ENCODE measurements at regions not wholly inside any gene's neighbourhood (a gene's known extent, or its start where the extent isn't known, plus 50 kb on each side); places are given as distances from the start of the nearest gene placed in this dataset.

GRCh38 chr1:117685936-117686806, 80.3 kb downstream of the TENT5C start:
- no peaks in the 10 kb centered on the region for H3K9me3 ChIP-seq (ENCODE audit: control insufficient read depth, low read length)
- no peak overlapping the region for H3K4me2 ChIP-seq (ENCODE audit: low read length, poor library complexity, severe bottlenecking)
- H3K27ac ChIP-seq (ENCODE audit: low read length, poor library complexity, severe bottlenecking) = no peak overlapping the region
- peak overlapping the region in 1 of 2 experiments; percentile 45 for H3K14ac ChIP-seq (ENCODE audit: low read length in 2 of 2)
- peak overlapping the region; percentile 13 to 75 for H3K18ac ChIP-seq (ENCODE audit: low read depth in 1 of 2, low read length in 2 of 2)
- peak overlapping the region; percentile 5 for H4K91ac ChIP-seq (ENCODE audit: low read length)
- no peak overlapping the region for H2AK5ac ChIP-seq (ENCODE audit: low read length, severe bottlenecking)
- no peak overlapping the region for H2BK120ac ChIP-seq (ENCODE audit: low read depth, low read length)
- H3K4me1 ChIP-seq (ENCODE audit: control insufficient read depth, insufficient read depth, low read depth, low read length) = peaks cover 6% of the 10 kb centered on the region
- H3K23ac ChIP-seq (ENCODE audit: low read length in 2 of 2) = no peak overlapping the region
- WGBS = 84% methylated on average over 5 of the region's 6 CpGs
- H2BK12ac ChIP-seq (ENCODE audit: low read length in 2 of 2) = peak overlapping the region; percentile 32 to 64
- no peak overlapping the region for H2BK5ac ChIP-seq (ENCODE audit: low read depth, low read length, poor library complexity, severe bottlenecking)
- no peak overlapping the region for H3K9ac ChIP-seq (ENCODE audit: low read length)
- peak overlapping the region; percentile 1 for H2BK15ac ChIP-seq (ENCODE audit: low read depth, poor library complexity, severe bottlenecking)
- H3K4ac ChIP-seq (ENCODE audit: low read depth in 1 of 2, low read length in 2 of 2) = no peak overlapping the region
- H3K4me3 ChIP-seq (ENCODE audit: insufficient read depth in 1 of 2, low read depth in 1 of 2, low read length in 2 of 2) = no peak overlapping the region
- DNase-seq = no peak
- no peak overlapping the region for H4K8ac ChIP-seq (ENCODE audit: low read length)
- no peak overlapping the region for H2AFZ ChIP-seq (ENCODE audit: low read depth, low read length)
- peaks cover 3 to 17% of the 10 kb centered on the region in 2 experiments for H3K27me3 ChIP-seq (ENCODE audit: control insufficient read depth in 1 of 2, insufficient read depth in 1 of 2, low read length in 2 of 2)
- no peaks in the 10 kb centered on the region for H3K79me1 ChIP-seq (replicated peaks; ENCODE audit: low read length, poor library complexity, severe bottlenecking)
- no peaks in the 10 kb centered on the region for H3K36me3 ChIP-seq (ENCODE audit: control insufficient read depth in 1 of 2, insufficient read depth in 2 of 2, low read depth in 1 of 2, low read length in 2 of 2)

DNA sequence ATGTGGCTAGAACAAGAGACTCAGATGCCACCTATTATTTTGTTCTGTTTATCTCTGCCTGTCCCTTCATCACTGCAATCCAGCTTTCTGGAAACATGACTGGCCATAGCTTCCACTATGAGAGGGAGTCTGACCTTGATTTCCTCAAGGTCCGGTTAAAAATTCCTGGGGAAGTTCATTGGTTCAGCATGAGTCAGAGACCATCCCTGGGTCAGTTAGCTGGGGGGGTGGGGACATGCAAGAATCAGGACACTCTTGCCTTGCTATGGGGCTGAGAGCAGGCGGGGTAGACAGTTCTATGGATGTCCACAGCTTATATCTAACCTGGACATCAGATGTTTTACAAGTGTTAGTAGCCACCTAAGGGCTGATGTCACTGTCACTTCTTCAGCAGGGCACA, 81.1 kb downstream of the TENT5C start:
- no peak overlapping the region for H3K14ac ChIP-seq (ENCODE audit: low read length in 2 of 2)

GRCh38 chr1:117689997-117690625, 84.3 kb downstream of the TENT5C start:
- no peak overlapping the region for H3K23ac ChIP-seq (ENCODE audit: low read length in 2 of 2)
- no peak overlapping the region for H2AFZ ChIP-seq (ENCODE audit: low read depth, low read length)
- H3K27me3 ChIP-seq (ENCODE audit: control insufficient read depth in 1 of 2, insufficient read depth in 1 of 2, low read length in 2 of 2) = peaks cover 0 to 8% of the 10 kb centered on the region in 2 experiments
- H3K4ac ChIP-seq (ENCODE audit: low read depth in 1 of 2, low read length in 2 of 2) = no peak overlapping the region
- WGBS = 59% methylated on average over 1 of the region's 4 CpGs
- H4K91ac ChIP-seq (ENCODE audit: low read length) = no peak overlapping the region
- no peak for DNase-seq
- no peak overlapping the region for H2AK5ac ChIP-seq (ENCODE audit: low read length, severe bottlenecking)
- no peak overlapping the region for H4K8ac ChIP-seq (ENCODE audit: low read length)
- H3K36me3 ChIP-seq (ENCODE audit: control insufficient read depth in 1 of 2, insufficient read depth in 2 of 2, low read depth in 1 of 2, low read length in 2 of 2) = no peaks in the 10 kb centered on the region
- no peaks in the 10 kb centered on the region for H3K9me3 ChIP-seq (ENCODE audit: control insufficient read depth, low read length)
- H3K9ac ChIP-seq (ENCODE audit: low read length) = no peak overlapping the region
- no peak overlapping the region for H3K27ac ChIP-seq (ENCODE audit: low read length, poor library complexity, severe bottlenecking)
- H2BK15ac ChIP-seq (ENCODE audit: low read depth, poor library complexity, severe bottlenecking) = no peak overlapping the region
- no peaks in the 10 kb centered on the region for H3K79me1 ChIP-seq (replicated peaks; ENCODE audit: low read length, poor library complexity, severe bottlenecking)
- no peak overlapping the region for H3K18ac ChIP-seq (ENCODE audit: low read depth in 1 of 2, low read length in 2 of 2)
- H2BK120ac ChIP-seq (ENCODE audit: low read depth, low read length) = no peak overlapping the region
- H3K4me2 ChIP-seq (ENCODE audit: low read length, poor library complexity, severe bottlenecking) = no peak overlapping the region
- no peak overlapping the region for H2BK12ac ChIP-seq (ENCODE audit: low read length in 2 of 2)
- H2BK5ac ChIP-seq (ENCODE audit: low read depth, low read length, poor library complexity, severe bottlenecking) = no peak overlapping the region
- no peak overlapping the region for H3K4me3 ChIP-seq (ENCODE audit: insufficient read depth in 1 of 2, low read depth in 1 of 2, low read length in 2 of 2)
- no peak overlapping the region for H3K14ac ChIP-seq (ENCODE audit: low read length in 2 of 2)
- peaks cover 5% of the 10 kb centered on the region for H3K4me1 ChIP-seq (ENCODE audit: control insufficient read depth, insufficient read depth, low read depth, low read length)

More for the DNA sequence above, 81.1 kb downstream of the TENT5C start:
- Histone ChIP-seq H3K23ac (ENCODE audit: low read length in 2 of 2) (no peak overlapping the region), H3K79me1 (replicated peaks; ENCODE audit: low read length, poor library complexity, severe bottlenecking) (no peaks in the 10 kb centered on the region), H3K27ac (ENCODE audit: low read length, poor library complexity, severe bottlenecking) (no peak overlapping the region), H3K9me3 (ENCODE audit: control insufficient read depth, low read length) (no peaks in the 10 kb centered on the region), H2AK5ac (ENCODE audit: low read length, severe bottlenecking) (no peak overlapping the region), H3K4ac (ENCODE audit: low read depth in 1 of 2, low read length in 2 of 2) (no peak overlapping the region), H4K8ac (ENCODE audit: low read length) (peak overlapping the region; percentile 62), H2BK15ac (ENCODE audit: low read depth, poor library complexity, severe bottlenecking) (no peak overlapping the region), H3K27me3 (ENCODE audit: control insufficient read depth in 1 of 2, insufficient read depth in 1 of 2, low read length in 2 of 2) (peaks cover 3 to 12% of the 10 kb centered on the region in 2 experiments), H3K18ac (ENCODE audit: low read depth in 1 of 2, low read length in 2 of 2) (peak overlapping the region; percentile 13 to 56), H2BK12ac (ENCODE audit: low read length in 2 of 2) (peak overlapping the region in 1 of 2 experiments; percentile 45), H3K4me3 (ENCODE audit: insufficient read depth in 1 of 2, low read depth in 1 of 2, low read length in 2 of 2) (no peak overlapping the region), H2BK5ac (ENCODE audit: low read depth, low read length, poor library complexity, severe bottlenecking) (no peak overlapping the region), H2AFZ (ENCODE audit: low read depth, low read length) (no peak overlapping the region), H3K36me3 (ENCODE audit: control insufficient read depth in 1 of 2, insufficient read depth in 2 of 2, low read depth in 1 of 2, low read length in 2 of 2) (no peaks in the 10 kb centered on the region), H3K4me1 (ENCODE audit: control insufficient read depth, insufficient read depth, low read depth, low read length) (peaks cover 6% of the 10 kb centered on the region), H3K9ac (ENCODE audit: low read length) (no peak overlapping the region), H2BK120ac (ENCODE audit: low read depth, low read length) (no peak overlapping the region), H3K4me2 (ENCODE audit: low read length, poor library complexity, severe bottlenecking) (no peak overlapping the region), H4K91ac (ENCODE audit: low read length) (no peak overlapping the region)
- 39% methylated on average over 2 of the region's 2 CpGs for WGBS
- peak; percentile 85 for DNase-seq

DNA sequence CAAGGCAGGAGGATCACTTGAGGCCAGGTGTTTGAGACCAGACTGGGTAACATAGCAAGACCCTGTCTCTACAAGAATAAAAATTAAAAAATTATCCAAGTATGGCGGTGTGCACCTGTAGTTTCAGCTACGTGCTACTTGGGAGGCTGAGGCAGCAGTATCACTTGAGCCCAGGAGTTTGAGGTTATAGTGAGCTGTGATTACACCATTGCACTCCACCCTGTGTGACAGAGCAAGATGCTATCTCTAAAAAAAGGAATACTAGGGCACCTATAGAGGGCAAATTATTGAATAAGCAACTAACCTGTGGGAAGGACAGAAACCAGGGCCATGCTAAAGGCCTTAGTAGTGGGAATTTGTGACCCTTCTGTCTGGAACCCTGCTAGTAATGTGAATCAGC, 86.1 kb downstream of the TENT5C start:
- no peak overlapping the region for H3K23ac ChIP-seq (ENCODE audit: low read length in 2 of 2)
- peak overlapping the region; percentile 67 for H4K91ac ChIP-seq (ENCODE audit: low read length)
- 95% methylated on average over 2 of the region's 2 CpGs for WGBS

More for the DNA sequence above, 86.1 kb downstream of the TENT5C start:
- no peak for DNase-seq
- H2BK120ac ChIP-seq (ENCODE audit: low read depth, low read length) = no peak overlapping the region
- H3K9ac ChIP-seq (ENCODE audit: low read length) = no peak overlapping the region
- peak overlapping the region; percentile 66 for H4K8ac ChIP-seq (ENCODE audit: low read length)
- no peaks in the 10 kb centered on the region for H3K79me1 ChIP-seq (replicated peaks; ENCODE audit: low read length, poor library complexity, severe bottlenecking)
- H3K27me3 ChIP-seq (ENCODE audit: control insufficient read depth in 1 of 2, insufficient read depth in 1 of 2, low read length in 2 of 2) = peaks cover 0 to 8% of the 10 kb centered on the region in 2 experiments
- H2BK12ac ChIP-seq (ENCODE audit: low read length in 2 of 2) = no peak overlapping the region
- H3K9me3 ChIP-seq (ENCODE audit: control insufficient read depth, low read length) = no peaks in the 10 kb centered on the region
- H3K27ac ChIP-seq (ENCODE audit: low read length, poor library complexity, severe bottlenecking) = no peak overlapping the region
- H3K18ac ChIP-seq (ENCODE audit: low read depth in 1 of 2, low read length in 2 of 2) = no peak overlapping the region
- no peak overlapping the region for H3K4ac ChIP-seq (ENCODE audit: low read depth in 1 of 2, low read length in 2 of 2)
- H3K36me3 ChIP-seq (ENCODE audit: control insufficient read depth in 1 of 2, insufficient read depth in 2 of 2, low read depth in 1 of 2, low read length in 2 of 2) = no peaks in the 10 kb centered on the region
- no peak overlapping the region for H3K4me2 ChIP-seq (ENCODE audit: low read length, poor library complexity, severe bottlenecking)
- no peak overlapping the region for H3K14ac ChIP-seq (ENCODE audit: low read length in 2 of 2)
- H3K4me1 ChIP-seq (ENCODE audit: control insufficient read depth, insufficient read depth, low read depth, low read length) = peaks cover 2% of the 10 kb centered on the region
- no peak overlapping the region for H2BK5ac ChIP-seq (ENCODE audit: low read depth, low read length, poor library complexity, severe bottlenecking)
- no peak overlapping the region for H3K4me3 ChIP-seq (ENCODE audit: insufficient read depth in 1 of 2, low read depth in 1 of 2, low read length in 2 of 2)
- no peak overlapping the region for H2AFZ ChIP-seq (ENCODE audit: low read depth, low read length)
- H2AK5ac ChIP-seq (ENCODE audit: low read length, severe bottlenecking) = no peak overlapping the region
- no peak overlapping the region for H2BK15ac ChIP-seq (ENCODE audit: low read depth, poor library complexity, severe bottlenecking)

Data from mesenchymal stem cell (in vitro differentiated cells and primary cell).